ENCODE measurements at regions not wholly inside any gene's neighbourhood (a gene's known extent, or its start where the extent isn't known, plus 50 kb on each side); places are given as distances from the start of the nearest gene placed in this dataset.

- H3K4me3 ChIP-seq: no peak overlapping the region
- H4K20me1 ChIP-seq (ENCODE audit: insufficient read depth): no peaks in the 10 kb centered on the region
- H3K36me3 ChIP-seq (ENCODE audit: low read depth): no peaks in the 10 kb centered on the region
- H3K27me3 ChIP-seq (replicated peaks; ENCODE audit: insufficient read depth): no peaks in the 10 kb centered on the region
- no peak overlapping the region for H3K27ac ChIP-seq
- DNase-seq: no peak
- 0 to 4% methylated on average over 2 of the region's 2 CpGs for WGBS, 2 experiments (ENCODE audit: low coverage in 1 of 2, low lambda C conversion rate in 2 of 2, missing lambda C conversion rate in 2 of 2)
- H3F3A ChIP-seq (ENCODE audit: insufficient read depth): no peaks in the 10 kb centered on the region
- H3K79me2 ChIP-seq (ENCODE audit: insufficient read depth): no peaks in the 10 kb centered on the region
- H3K9ac ChIP-seq: no peak overlapping the region
- in situ Hi-C loops (cut with MboI): no loop called here
- H3K9me2 ChIP-seq (ENCODE audit: insufficient read depth): no peaks in the 10 kb centered on the region
- no peaks in the 10 kb centered on the region for H3K9me3 ChIP-seq (ENCODE audit: low read depth)
- H2AFZ ChIP-seq: no peak overlapping the region
- H3K4me2 ChIP-seq (ENCODE audit: unreplicated experiment): no peak overlapping the region
- H3K4me1 ChIP-seq (ENCODE audit: insufficient read depth): no peaks in the 10 kb centered on the region
- TF ChIP-seq EZH2phosphoT487 (IDR thresholded peaks at IDR 0.05; ENCODE audit: insufficient read depth, low read depth): no peak
Observed at GRCh38 chr15:97406841-97407240, 553.7 kb upstream of the ARRDC4 start.

DNA sequence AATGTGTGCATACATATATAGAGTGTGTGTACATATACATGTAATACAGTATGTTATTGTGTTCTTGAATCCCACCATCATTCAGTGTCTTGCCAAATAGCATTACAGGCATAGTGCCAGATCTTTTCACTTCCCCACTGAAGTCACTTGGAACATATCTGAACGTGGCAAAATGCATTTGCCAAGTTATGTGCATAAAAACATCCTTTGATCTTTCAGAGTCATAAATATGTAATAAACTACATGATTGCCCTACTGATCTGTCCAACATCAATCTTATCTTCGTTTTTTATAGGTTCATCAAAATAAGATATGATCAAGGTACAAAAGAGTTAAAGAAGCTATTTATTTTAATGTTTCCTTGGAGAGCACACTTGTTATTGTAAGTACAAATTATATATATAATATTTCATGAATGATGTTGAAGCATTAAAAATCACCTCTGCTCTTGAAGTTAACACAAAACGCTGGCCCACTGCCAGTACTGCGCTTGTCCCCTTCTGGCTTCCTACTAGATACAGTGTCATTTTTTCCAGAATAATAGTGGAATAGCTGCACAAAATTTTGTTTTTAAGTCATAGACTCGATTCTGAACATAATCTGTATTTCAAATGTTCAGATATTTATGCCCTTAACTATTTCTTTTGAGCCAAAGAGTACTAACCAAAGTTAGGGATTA, 549.5 kb upstream of the ARRDC4 start:
- no peaks in the 10 kb centered on the region for H3K9me2 ChIP-seq (ENCODE audit: insufficient read depth)
- H3K79me2 ChIP-seq (ENCODE audit: insufficient read depth): no peaks in the 10 kb centered on the region
- H3K4me3 ChIP-seq: no peak overlapping the region
- in situ Hi-C loops (cut with MboI): no loop called here
- no peaks in the 10 kb centered on the region for H3K4me1 ChIP-seq (ENCODE audit: insufficient read depth)
- H2AFZ ChIP-seq: no peak overlapping the region
- DNase-seq: no peak
- H3K27me3 ChIP-seq (replicated peaks; ENCODE audit: insufficient read depth): no peaks in the 10 kb centered on the region
- H3F3A ChIP-seq (ENCODE audit: insufficient read depth): no peaks in the 10 kb centered on the region
- H3K9ac ChIP-seq: no peak overlapping the region
- H3K4me2 ChIP-seq (ENCODE audit: unreplicated experiment): no peak overlapping the region
- H3K27ac ChIP-seq: no peak overlapping the region
- H3K36me3 ChIP-seq (ENCODE audit: low read depth): no peaks in the 10 kb centered on the region
- no peaks in the 10 kb centered on the region for H3K9me3 ChIP-seq (ENCODE audit: low read depth)
- 7 to 8% methylated on average over 5 of the region's 5 CpGs for WGBS, 2 experiments (ENCODE audit: low coverage in 1 of 2, low lambda C conversion rate in 2 of 2, missing lambda C conversion rate in 2 of 2)
- TF ChIP-seq EZH2 (IDR thresholded peaks at IDR 0.05; ENCODE audit: insufficient read depth, poor library complexity, severe bottlenecking) (no peak), EZH2phosphoT487 (IDR thresholded peaks at IDR 0.05; ENCODE audit: insufficient read depth, low read depth) (no peak)
- H4K20me1 ChIP-seq (ENCODE audit: insufficient read depth): no peaks in the 10 kb centered on the region

DNA sequence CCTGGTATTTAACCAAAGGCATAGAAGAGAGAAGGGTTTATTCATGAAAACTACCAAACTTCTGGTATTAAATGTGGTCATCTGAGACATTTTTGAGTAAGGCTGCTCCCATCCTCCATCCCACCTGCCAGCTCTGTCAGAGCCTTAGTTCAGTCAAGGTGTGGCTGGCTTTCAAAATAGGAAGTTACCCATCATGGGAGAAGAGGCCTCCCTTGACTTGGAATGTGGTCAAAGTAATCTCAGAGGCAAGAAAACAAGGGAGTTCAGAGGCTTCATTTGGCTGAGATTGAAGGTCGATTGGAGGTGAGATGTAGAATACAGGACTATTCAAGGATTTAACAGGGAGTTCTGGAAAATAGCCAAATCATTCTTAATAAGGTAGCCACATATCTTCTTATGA, 540.4 kb upstream of the ARRDC4 start:
- no peaks in the 10 kb centered on the region for H3K4me1 ChIP-seq (ENCODE audit: insufficient read depth)
- H3K27me3 ChIP-seq (replicated peaks; ENCODE audit: insufficient read depth): no peaks in the 10 kb centered on the region
- H3F3A ChIP-seq (ENCODE audit: insufficient read depth): no peaks in the 10 kb centered on the region
- no peak overlapping the region for H3K27ac ChIP-seq
- 5 to 7% methylated on average over 1 of the region's 1 CpG for WGBS, 2 experiments (ENCODE audit: low coverage in 1 of 2, low lambda C conversion rate in 2 of 2, missing lambda C conversion rate in 2 of 2)
- H3K9me3 ChIP-seq (ENCODE audit: low read depth): no peaks in the 10 kb centered on the region
- H3K36me3 ChIP-seq (ENCODE audit: low read depth): no peaks in the 10 kb centered on the region
- H3K9me2 ChIP-seq (ENCODE audit: insufficient read depth): no peaks in the 10 kb centered on the region
- in situ Hi-C loops (cut with MboI): no loop called here
- no peak for DNase-seq
- TF ChIP-seq EZH2 (IDR thresholded peaks at IDR 0.05; ENCODE audit: insufficient read depth, poor library complexity, severe bottlenecking): no peak
- TF ChIP-seq EZH2phosphoT487 (IDR thresholded peaks at IDR 0.05; ENCODE audit: insufficient read depth, low read depth): no peak
- H3K79me2 ChIP-seq (ENCODE audit: insufficient read depth): no peaks in the 10 kb centered on the region
- H4K20me1 ChIP-seq (ENCODE audit: insufficient read depth): no peaks in the 10 kb centered on the region
- no peak overlapping the region for H3K4me3 ChIP-seq
- no peak overlapping the region for H2AFZ ChIP-seq
- no peak overlapping the region for H3K9ac ChIP-seq
- H3K4me2 ChIP-seq (ENCODE audit: unreplicated experiment): no peak overlapping the region

DNA sequence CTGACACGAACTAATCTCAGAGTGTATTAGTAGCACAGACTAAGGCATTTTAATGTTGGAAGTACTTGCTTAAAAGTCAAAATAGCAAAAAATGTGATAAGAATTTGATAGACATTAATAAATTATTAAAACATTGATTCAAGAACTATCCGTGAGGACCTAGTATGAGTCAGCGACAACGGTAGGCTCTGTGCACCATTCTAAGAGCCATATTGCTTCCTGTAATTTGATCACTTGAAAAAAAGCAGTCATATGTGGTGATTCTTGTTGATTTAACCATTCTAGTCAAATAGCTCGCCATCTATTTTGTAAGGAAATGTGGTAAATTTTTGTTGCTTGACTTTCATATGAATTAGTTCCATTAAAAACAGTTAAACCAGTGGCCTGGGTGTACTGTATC, 534.9 kb upstream of the ARRDC4 start:
- DNase-seq: no peak
- no peaks in the 10 kb centered on the region for H3K9me3 ChIP-seq (ENCODE audit: low read depth)
- H3K79me2 ChIP-seq (ENCODE audit: insufficient read depth): no peaks in the 10 kb centered on the region
- no peak overlapping the region for H3K9ac ChIP-seq
- H3K9me2 ChIP-seq (ENCODE audit: insufficient read depth): no peaks in the 10 kb centered on the region
- H2AFZ ChIP-seq: no peak overlapping the region
- H3K27ac ChIP-seq: no peak overlapping the region
- no peaks in the 10 kb centered on the region for H3K27me3 ChIP-seq (replicated peaks; ENCODE audit: insufficient read depth)
- H3K36me3 ChIP-seq (ENCODE audit: low read depth): no peaks in the 10 kb centered on the region
- H3K4me3 ChIP-seq: no peak overlapping the region
- TF ChIP-seq EZH2phosphoT487 (IDR thresholded peaks at IDR 0.05; ENCODE audit: insufficient read depth, low read depth): no peak
- TF ChIP-seq EZH2 (IDR thresholded peaks at IDR 0.05; ENCODE audit: insufficient read depth, poor library complexity, severe bottlenecking): no peak
- H3K4me1 ChIP-seq (ENCODE audit: insufficient read depth): no peaks in the 10 kb centered on the region
- in situ Hi-C loops (cut with MboI): no loop called here
- no peak overlapping the region for H3K4me2 ChIP-seq (ENCODE audit: unreplicated experiment)
- no peaks in the 10 kb centered on the region for H3F3A ChIP-seq (ENCODE audit: insufficient read depth)
- 13 to 20% methylated on average over 5 of the region's 5 CpGs for WGBS, 2 experiments (ENCODE audit: low coverage in 1 of 2, low lambda C conversion rate in 2 of 2, missing lambda C conversion rate in 2 of 2)
- no peaks in the 10 kb centered on the region for H4K20me1 ChIP-seq (ENCODE audit: insufficient read depth)

- TF ChIP-seq EZH2phosphoT487 (IDR thresholded peaks at IDR 0.05; ENCODE audit: insufficient read depth, low read depth): no peak
- in situ Hi-C loops (cut with MboI): no loop called here
Observed at GRCh38 chr15:97443101-97443500, 517.4 kb upstream of the ARRDC4 start.

More at GRCh38 chr15:97443101-97443500, 517.4 kb upstream of the ARRDC4 start:
- H3K36me3 ChIP-seq (ENCODE audit: low read depth): no peaks in the 10 kb centered on the region
- no peak overlapping the region for H3K27ac ChIP-seq
- no peak overlapping the region for H3K9ac ChIP-seq
- H3K4me1 ChIP-seq (ENCODE audit: insufficient read depth): no peaks in the 10 kb centered on the region
- H3F3A ChIP-seq (ENCODE audit: insufficient read depth): no peaks in the 10 kb centered on the region
- no peaks in the 10 kb centered on the region for H3K9me3 ChIP-seq (ENCODE audit: low read depth)
- 0% methylated on average over 1 of the region's 1 CpG for WGBS, 2 experiments (ENCODE audit: low coverage in 1 of 2, low lambda C conversion rate in 2 of 2, missing lambda C conversion rate in 2 of 2)
- no peaks in the 10 kb centered on the region for H3K27me3 ChIP-seq (replicated peaks; ENCODE audit: insufficient read depth)
- no peaks in the 10 kb centered on the region for H3K9me2 ChIP-seq (ENCODE audit: insufficient read depth)
- H3K4me2 ChIP-seq (ENCODE audit: unreplicated experiment): no peak overlapping the region
- no peak for DNase-seq
- no peak overlapping the region for H2AFZ ChIP-seq
- H3K4me3 ChIP-seq: no peak overlapping the region
- H4K20me1 ChIP-seq (ENCODE audit: insufficient read depth): no peaks in the 10 kb centered on the region
- no peaks in the 10 kb centered on the region for H3K79me2 ChIP-seq (ENCODE audit: insufficient read depth)

Data from GM23248 (cell line).